ENCODE measurements at regions not wholly inside any gene's neighbourhood (a gene's known extent, or its start where the extent isn't known, plus 50 kb on each side); places are given as distances from the start of the nearest gene placed in this dataset.

GRCh38 chr3:102078401-102078800 lies 229.1 kb downstream of the NFKBIZ start:
- DNase-seq (ENCODE audit: low read depth in 3 of 3, low spot score in 2 of 3): no peak

DNA sequence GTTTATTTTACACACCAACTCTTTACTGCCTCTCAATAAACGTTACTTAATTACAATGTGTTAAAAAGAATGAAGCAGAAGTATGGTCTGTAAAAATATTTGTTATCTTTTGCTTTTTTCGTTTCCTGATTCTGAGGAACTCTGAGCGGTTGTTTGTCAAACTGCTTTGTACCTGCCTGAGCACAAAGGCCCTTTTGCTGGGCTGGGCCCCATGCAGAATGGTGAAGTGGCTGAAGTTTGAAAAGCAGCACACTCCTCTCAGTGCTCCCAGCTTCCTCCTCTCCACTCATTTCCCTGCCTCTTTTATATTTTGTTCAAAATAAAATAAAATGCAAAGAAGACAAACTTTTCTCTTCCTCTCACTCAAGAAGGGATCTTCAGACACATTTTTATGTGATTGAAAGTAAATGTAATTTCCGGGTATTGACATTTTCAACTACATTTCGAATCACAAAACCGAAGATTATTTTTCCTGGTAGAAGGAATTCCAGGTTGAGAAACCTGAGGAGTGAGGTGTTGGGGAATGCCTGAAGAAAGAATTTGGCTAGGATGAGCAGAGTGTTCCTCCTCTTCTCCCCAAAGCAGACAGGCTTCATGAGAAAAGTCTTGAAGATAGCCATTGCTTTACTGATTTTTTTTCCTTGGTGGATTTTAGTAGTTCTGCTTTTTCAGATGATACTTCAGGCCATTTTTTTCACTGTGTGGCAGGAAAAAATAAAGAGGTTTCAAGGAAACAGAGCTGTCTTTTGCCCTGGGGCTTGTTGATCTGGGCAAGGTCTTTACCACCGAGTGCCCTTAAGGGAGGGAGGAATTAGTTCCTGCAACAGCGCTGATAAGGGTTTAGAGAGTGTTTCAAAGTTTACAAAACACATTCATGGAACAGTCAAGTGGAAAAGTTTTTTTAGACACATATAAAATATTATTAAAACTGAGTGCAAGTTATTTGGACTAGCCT lies 229.8 kb downstream of the NFKBIZ start:
- DNase-seq (ENCODE audit: low read depth in 3 of 3, low spot score in 2 of 3): no peak

GRCh38 chr3:102079809-102080197 lies 230.5 kb downstream of the NFKBIZ start:
- DNase-seq (ENCODE audit: low read depth in 3 of 3, low spot score in 2 of 3): no peak

DNA sequence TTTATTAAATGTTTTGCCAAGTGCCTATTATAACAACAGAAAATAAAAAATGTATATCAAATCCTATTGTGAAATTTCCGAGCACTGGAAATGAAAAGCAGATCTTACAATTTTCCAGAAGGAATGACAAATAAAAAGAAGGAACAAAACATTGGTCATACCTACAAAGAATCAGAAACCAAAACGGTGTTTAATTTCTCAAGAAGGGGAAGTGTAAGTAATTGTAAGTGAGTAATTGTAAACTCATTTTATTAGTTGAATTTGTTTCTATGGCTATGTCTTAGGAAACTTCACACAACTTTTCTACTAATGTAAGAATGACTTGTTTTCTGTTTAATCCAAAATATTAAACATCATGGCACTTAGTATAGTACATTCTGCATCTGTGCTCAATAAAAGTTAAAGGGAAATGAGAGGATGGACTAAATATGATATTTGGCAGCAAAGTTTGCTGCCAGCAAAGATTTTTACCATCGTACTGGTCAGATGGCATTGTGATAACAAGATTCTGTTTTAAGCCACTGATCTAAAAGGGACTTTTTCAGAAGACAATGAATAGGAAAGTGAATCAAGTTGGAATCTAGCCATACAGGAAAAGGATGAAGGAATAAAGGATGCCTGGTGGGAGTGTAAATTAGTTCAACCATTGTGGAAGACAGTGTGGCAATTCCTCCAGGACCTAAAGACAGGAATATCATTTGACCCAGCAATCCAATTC lies 232.4 kb downstream of the NFKBIZ start:
- DNase-seq (ENCODE audit: low read depth in 3 of 3, low spot score in 2 of 3): no peak

- DNase-seq (ENCODE audit: low read depth in 3 of 3, low spot score in 2 of 3): no peak
Measured at GRCh38 chr3:102083473-102083872, 234.2 kb downstream of the NFKBIZ start.

GRCh38 chr3:102084006-102084405 lies 234.7 kb downstream of the NFKBIZ start:
- DNase-seq (ENCODE audit: low read depth in 3 of 3, low spot score in 2 of 3): no peak

DNA sequence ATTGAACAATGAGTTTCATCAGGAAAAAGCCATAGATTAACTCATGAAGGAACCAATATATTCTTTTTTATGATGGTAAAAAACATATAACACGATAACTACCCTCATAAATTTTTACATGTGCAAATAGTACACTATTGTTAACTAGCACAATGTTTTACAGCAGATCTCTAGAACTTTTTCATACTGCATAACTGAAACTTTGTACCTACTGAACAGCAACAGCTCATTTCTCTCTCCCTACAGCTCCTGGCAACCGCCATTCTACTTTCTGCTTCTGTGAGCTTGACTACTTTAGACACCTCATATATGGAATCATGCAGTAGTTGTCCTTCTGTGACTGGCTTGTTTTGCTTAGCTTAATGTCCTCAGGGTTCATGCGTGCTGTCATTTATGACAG lies 235.4 kb downstream of the NFKBIZ start:
- DNase-seq (ENCODE audit: low read depth in 3 of 3, low spot score in 2 of 3): no peak

DNA sequence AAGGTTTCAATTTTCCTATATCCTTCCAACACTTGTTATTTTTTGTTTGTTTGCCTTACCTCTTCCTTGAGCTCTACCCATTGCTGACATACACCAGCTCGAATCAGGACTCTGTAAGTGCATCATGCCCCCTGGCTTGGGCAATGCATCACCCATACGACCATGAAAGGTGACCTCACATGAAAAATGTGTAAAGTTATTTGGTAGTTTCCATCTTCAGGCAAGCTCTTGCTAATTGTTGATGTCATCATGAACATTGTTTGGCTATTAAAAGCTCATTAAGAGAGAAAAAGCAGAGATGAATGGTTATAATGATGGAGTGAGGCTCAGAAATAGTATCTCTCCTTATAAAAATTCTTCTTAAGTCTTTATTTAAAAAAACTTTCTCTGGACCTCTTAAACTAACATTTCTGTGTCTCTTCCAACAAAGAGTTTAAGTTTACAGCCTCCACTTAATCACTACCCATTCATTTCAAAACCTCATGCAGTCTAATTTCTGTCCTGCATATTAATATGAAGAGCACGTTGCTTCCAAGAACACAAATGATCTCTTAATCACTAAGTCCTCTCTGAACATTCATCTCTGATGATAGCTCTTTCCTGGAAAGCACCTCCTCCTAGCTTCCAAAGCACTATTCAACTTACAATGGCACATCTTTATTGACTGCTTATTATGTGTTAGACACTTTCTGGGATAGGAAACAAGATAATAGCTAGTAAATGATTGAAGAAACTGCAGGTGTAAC lies 236.3 kb downstream of the NFKBIZ start:
- no peak for DNase-seq (ENCODE audit: low read depth in 3 of 3, low spot score in 2 of 3)

- DNase-seq (ENCODE audit: low read depth in 3 of 3, low spot score in 2 of 3): no peak
Measured at GRCh38 chr3:102087236-102087635, 237.9 kb downstream of the NFKBIZ start.

DNA sequence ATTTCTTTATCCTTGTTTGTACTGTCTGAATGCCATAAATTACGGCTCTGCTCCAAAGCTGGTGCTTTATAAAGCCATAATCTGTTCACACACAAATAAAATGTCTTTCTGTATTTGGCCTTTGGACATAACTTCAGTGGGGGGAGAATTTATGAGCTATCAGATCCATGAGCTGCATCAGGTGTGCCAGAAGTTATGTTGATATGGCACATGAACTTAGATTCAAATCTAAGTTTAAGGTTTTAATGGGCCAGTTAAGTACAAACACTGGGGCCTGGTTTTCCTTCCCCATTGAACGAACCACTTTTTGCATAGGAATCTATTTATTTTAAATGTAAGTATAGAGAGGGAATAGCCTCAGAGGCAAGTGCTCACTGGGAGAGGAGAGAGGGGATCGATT lies 239.9 kb downstream of the NFKBIZ start:
- no peak for DNase-seq (ENCODE audit: low read depth in 3 of 3, low spot score in 2 of 3)

DNA sequence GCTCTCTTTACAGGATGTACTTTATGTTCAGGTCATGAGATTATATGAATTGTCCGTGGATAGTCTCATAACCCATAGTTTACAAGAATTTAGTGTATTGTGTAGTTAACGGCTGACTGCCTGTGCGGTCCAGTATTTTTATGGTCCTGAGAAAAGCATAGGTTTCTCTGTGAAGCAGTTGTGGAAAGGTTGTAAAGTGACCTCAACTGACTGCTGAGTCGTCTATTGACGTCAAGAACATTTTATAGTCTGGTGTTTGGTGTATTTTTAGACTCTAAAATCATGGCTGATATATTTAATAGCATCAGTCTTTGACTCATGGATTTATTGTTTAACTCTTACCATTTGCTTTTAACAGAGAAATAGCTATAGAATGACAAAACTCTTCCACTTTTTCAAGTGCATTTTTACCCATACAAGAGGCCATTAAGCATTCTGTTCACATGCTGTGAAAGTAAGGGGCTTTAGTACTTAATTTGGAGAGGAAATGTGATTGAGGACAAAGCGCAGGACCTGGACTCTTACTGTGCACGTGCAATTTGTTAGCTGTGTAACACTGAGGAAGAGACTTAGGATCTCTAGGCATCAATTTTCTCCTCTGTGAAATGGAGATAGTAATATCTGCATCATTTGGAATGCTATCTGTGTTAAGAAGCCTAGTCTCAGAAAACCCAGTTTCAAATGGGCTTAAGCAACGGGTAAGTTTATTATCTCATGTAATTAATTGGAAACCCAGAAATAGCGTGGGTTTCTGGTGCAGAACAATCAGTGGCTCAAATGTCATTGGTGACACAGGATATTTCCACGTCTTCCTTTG lies 240.8 kb downstream of the NFKBIZ start:
- DNase-seq (ENCODE audit: low read depth in 3 of 3, low spot score in 2 of 3): no peak

DNA sequence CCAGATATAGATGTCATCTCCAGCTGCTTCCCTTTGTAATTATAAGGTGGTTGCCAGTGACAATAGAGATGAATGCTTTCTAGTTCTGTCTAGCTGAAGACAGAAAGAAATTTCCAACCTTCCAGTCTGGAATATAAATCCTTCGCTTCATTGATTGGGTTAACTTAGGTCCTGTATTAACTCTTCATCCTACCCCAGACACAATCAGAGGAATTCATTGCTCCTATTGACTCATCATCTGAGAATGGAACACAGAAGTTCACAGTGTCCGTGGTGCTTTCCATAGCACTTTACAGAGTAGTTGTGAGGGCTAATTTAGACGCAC lies 241.4 kb downstream of the NFKBIZ start:
- DNase-seq (ENCODE audit: low read depth in 3 of 3, low spot score in 2 of 3): no peak

GRCh38 chr3:102091358-102091757 lies 242.0 kb downstream of the NFKBIZ start:
- no peak for DNase-seq (ENCODE audit: low read depth in 3 of 3, low spot score in 2 of 3)

- DNase-seq (ENCODE audit: low read depth in 3 of 3, low spot score in 2 of 3): no peak
Measured at GRCh38 chr3:102092617-102093466, 243.5 kb downstream of the NFKBIZ start.

- DNase-seq (ENCODE audit: low read depth in 3 of 3, low spot score in 2 of 3): no peak
Measured at GRCh38 chr3:102094506-102094905, 245.2 kb downstream of the NFKBIZ start.

GRCh38 chr3:102095383-102095782 lies 246.1 kb downstream of the NFKBIZ start:
- DNase-seq (ENCODE audit: low read depth in 3 of 3, low spot score in 2 of 3): no peak

DNA sequence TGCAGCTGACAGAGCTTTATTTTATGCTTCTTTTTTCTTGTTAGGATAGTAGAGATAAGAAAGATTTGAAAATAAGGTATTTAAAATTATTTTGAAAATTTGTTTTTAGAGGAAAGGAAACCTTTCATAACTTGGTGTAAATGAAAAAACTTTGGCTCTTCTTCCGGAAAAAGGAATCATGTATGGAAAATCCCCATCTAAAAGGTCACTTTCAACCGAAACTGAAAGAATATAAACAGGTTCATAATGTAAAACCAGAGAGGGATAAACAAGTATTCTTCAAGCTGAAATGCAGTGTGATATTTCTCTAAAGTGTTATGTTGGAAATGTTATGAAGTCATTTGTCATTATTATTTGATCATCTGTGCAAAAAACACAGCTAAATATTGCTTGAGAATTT lies 246.8 kb downstream of the NFKBIZ start:
- DNase-seq (ENCODE audit: low read depth in 3 of 3, low spot score in 2 of 3): no peak

GRCh38 chr3:102098130-102098885 lies 249.0 kb downstream of the NFKBIZ start:
- no peak for DNase-seq (ENCODE audit: low read depth in 3 of 3, low spot score in 2 of 3)

- DNase-seq (ENCODE audit: low read depth in 3 of 3, low spot score in 2 of 3): no peak
Measured at GRCh38 chr3:102099913-102100312, 250.6 kb downstream of the NFKBIZ start.

All from right renal cortex interstitium (tissue), 3 donors.